SHP77 (cell line): ENCODE measurements at regions not wholly inside any gene's neighbourhood (a gene's known extent, or its start where the extent isn't known, plus 50 kb on each side); places are given as distances from the start of the nearest gene placed in this dataset.
"Not testable (repeated sequence)": the region's sequence is repeated elsewhere in the genome, so short reads cannot be mapped to it uniquely, and the experiment has no call there.

ENCODE experiments used
- DNase-seq, 2 experiments: peaks; one replicate each; lab custom pipeline; 2025; lab: John Stamatoyannopoulos, UW

GRCh38 chr6:48512390-48512789 lies 401.4 kb upstream of the PTCHD4 start:
- DNase-seq, result no peak

- DNase-seq, result no peak
Measured at GRCh38 chr6:48511378-48511777, 400.4 kb upstream of the PTCHD4 start.

- DNase-seq, result no peak
Measured at GRCh38 chr6:48505621-48506020, 394.6 kb upstream of the PTCHD4 start.

- DNase-seq, result not testable (repeated sequence)
Measured at GRCh38 chr6:48493432-48493831, 382.4 kb upstream of the PTCHD4 start.

GRCh38 chr6:48490658-48491057 lies 379.7 kb upstream of the PTCHD4 start:
- no peak for DNase-seq

GRCh38 chr6:48486876-48487275 lies 375.9 kb upstream of the PTCHD4 start:
- no peak for DNase-seq

- DNase-seq, result no peak
Measured at GRCh38 chr6:48486373-48486772, 375.4 kb upstream of the PTCHD4 start.

GRCh38 chr6:48476257-48476656 lies 365.3 kb upstream of the PTCHD4 start:
- DNase-seq, result peak in 1 of 2 experiments; percentile 24

GRCh38 chr6:48475275-48475674 lies 364.3 kb upstream of the PTCHD4 start:
- no peak for DNase-seq

GRCh38 chr6:48474830-48475229 lies 363.8 kb upstream of the PTCHD4 start:
- DNase-seq, result no peak

GRCh38 chr6:48474136-48474535 lies 363.1 kb upstream of the PTCHD4 start:
- DNase-seq, result no peak

GRCh38 chr6:48472535-48472934 lies 361.5 kb upstream of the PTCHD4 start:
- no peak for DNase-seq

- DNase-seq, result no peak
Measured at GRCh38 chr6:48472091-48472490, 361.1 kb upstream of the PTCHD4 start.

GRCh38 chr6:48471326-48471725 lies 360.3 kb upstream of the PTCHD4 start:
- DNase-seq, result no peak

- no peak for DNase-seq
Measured at GRCh38 chr6:48449002-48449401, 338.0 kb upstream of the PTCHD4 start.

GRCh38 chr6:48447251-48447650 lies 336.3 kb upstream of the PTCHD4 start:
- no peak for DNase-seq

- no peak for DNase-seq
Measured at GRCh38 chr6:48429610-48430009, 318.6 kb upstream of the PTCHD4 start.

- DNase-seq, result peak; percentile 32 to 35
Measured at GRCh38 chr6:48429021-48429420, 318.0 kb upstream of the PTCHD4 start.

- DNase-seq, result no peak
Measured at GRCh38 chr6:48426636-48427035, 315.6 kb upstream of the PTCHD4 start.

GRCh38 chr6:48423640-48424365 lies 312.8 kb upstream of the PTCHD4 start:
- DNase-seq, result no peak

- DNase-seq, result no peak
Measured at GRCh38 chr6:48419992-48420391, 309.0 kb upstream of the PTCHD4 start.

- no peak for DNase-seq
Measured at GRCh38 chr6:48417927-48418326, 306.9 kb upstream of the PTCHD4 start.

- no peak for DNase-seq
Measured at GRCh38 chr6:48412656-48413055, 301.7 kb upstream of the PTCHD4 start.

GRCh38 chr6:48404927-48405326 lies 293.9 kb upstream of the PTCHD4 start:
- DNase-seq, result no peak
